H9 (cell line): ENCODE measurements at regions not wholly inside any gene's neighbourhood (a gene's known extent, or its start where the extent isn't known, plus 50 kb on each side); places are given as distances from the start of the nearest gene placed in this dataset.

Experiments used
- DNase-seq: peaks from one replicate; pipeline ENCODE4 v3.0.0-alpha.2; 2017
- H2AFZ ChIP-seq: one replicate; pipeline ENCODE4 v1.6.1; 2013; ENCODE audit warnings: mild to moderate bottlenecking, low read length, control low read depth, moderate library complexity
- H2AK5ac ChIP-seq: 2 replicates; pipeline ENCODE4 v1.6.1; 2013; ENCODE audit warnings: low read length, control low read depth, mixed read lengths; ENCODE audit not compliant: insufficient read length
- H2BK120ac ChIP-seq: one replicate; pipeline ENCODE4 v1.6.1; 2013; ENCODE audit warnings: low read depth, mild to moderate bottlenecking, low read length, control low read depth, inconsistent platforms; ENCODE audit not compliant: poor library complexity, severe bottlenecking
- H2BK12ac ChIP-seq: 2 replicates; pipeline ENCODE4 v1.6.1; 2013; ENCODE audit warnings: low read length, control low read depth, mixed read lengths, low read depth; ENCODE audit not compliant: insufficient read length
- H2BK15ac ChIP-seq: 2 replicates; pipeline ENCODE4 v1.6.1; 2013; ENCODE audit warnings: low read depth, low read length, control low read depth
- H2BK20ac ChIP-seq: one replicate; pipeline ENCODE4 v1.6.1; 2013; ENCODE audit warnings: low read depth, mild to moderate bottlenecking, low read length, control low read depth, inconsistent platforms; ENCODE audit not compliant: poor library complexity, severe bottlenecking
- H2BK5ac ChIP-seq: 2 replicates; pipeline ENCODE4 v1.6.1; 2013; ENCODE audit warnings: low read length, control low read depth, mixed read lengths; ENCODE audit not compliant: insufficient read length
- H3K14ac ChIP-seq: 2 replicates; pipeline ENCODE4 v1.6.1; 2013; ENCODE audit warnings: low read length, control low read depth; ENCODE audit not compliant: insufficient read depth
- H3K18ac ChIP-seq: 2 replicates; pipeline ENCODE4 v1.6.1; 2013; ENCODE audit warnings: low read depth, mild to moderate bottlenecking, mixed read lengths, low read length, control low read depth; ENCODE audit not compliant: insufficient read length
- H3K23ac ChIP-seq: 2 replicates; pipeline ENCODE4 v1.6.1; 2013; ENCODE audit warnings: low read length, control low read depth, mixed read lengths, low read depth; ENCODE audit not compliant: insufficient read length
- H3K23me2 ChIP-seq: 2 replicates; pipeline ENCODE4 v1.6.1; 2013; ENCODE audit warnings: low read depth, mild to moderate bottlenecking, mixed read lengths, low read length, control low read depth; ENCODE audit not compliant: insufficient read length, poor library complexity, severe bottlenecking
- H3K27ac ChIP-seq: 2 replicates; pipeline ENCODE4 v1.5.1; 2013; ENCODE audit warnings: low read length, control low read depth, mixed read lengths, low read depth; ENCODE audit not compliant: insufficient read length
- H3K27me3 ChIP-seq: 2 replicates; pipeline ENCODE4 v1.6.1; 2013; ENCODE audit warnings: low read length, control low read depth, inconsistent platforms; ENCODE audit not compliant: insufficient read depth
- H3K4ac ChIP-seq: 2 replicates; pipeline ENCODE4 v1.6.1; 2013; ENCODE audit warnings: low read depth, mild to moderate bottlenecking, control low read depth, inconsistent platforms, low read length, moderate library complexity
- H3K4me1 ChIP-seq: 2 replicates; pipeline ENCODE4 v1.6.1; 2013; ENCODE audit warnings: low read length, control low read depth, inconsistent platforms; ENCODE audit not compliant: insufficient read depth
- H3K4me2 ChIP-seq: 2 replicates; pipeline ENCODE4 v1.6.1; 2013; ENCODE audit warnings: low read length, control low read depth, mixed read lengths; ENCODE audit not compliant: insufficient read length, insufficient read depth
- H3K56ac ChIP-seq: 2 replicates; pipeline ENCODE4 v1.6.1; 2013; ENCODE audit warnings: low read depth, mild to moderate bottlenecking, mixed read lengths, low read length, control low read depth; ENCODE audit not compliant: insufficient read length
- H3K79me1 ChIP-seq: 2 replicates; pipeline ENCODE4 v1.6.1; 2013; ENCODE audit warnings: low read depth, mild to moderate bottlenecking, moderate library complexity, low read length, control low read depth, inconsistent platforms; ENCODE audit not compliant: insufficient read depth, poor library complexity, severe bottlenecking
- H3K79me2 ChIP-seq: 2 replicates; pipeline ENCODE4 v1.6.1; 2013; ENCODE audit warnings: low read length, control low read depth, inconsistent platforms; ENCODE audit not compliant: insufficient read depth
- H3K9ac ChIP-seq: 2 replicates; pipeline ENCODE4 v1.6.1; 2013; ENCODE audit warnings: low read length, control low read depth, mixed read lengths; ENCODE audit not compliant: insufficient read length; ENCODE audit errors: extremely low read depth
- H3K9me3 ChIP-seq: one replicate; pipeline ENCODE4 v1.6.1; 2013; ENCODE audit warnings: low read depth, low read length, inconsistent platforms; ENCODE audit not compliant: control insufficient read depth
- H3T11ph ChIP-seq: one replicate; pipeline ENCODE4 v1.6.1; 2013; ENCODE audit warnings: mild to moderate bottlenecking, low read length, control low read depth, inconsistent platforms
- H4K20me1 ChIP-seq: one replicate; pipeline ENCODE4 v1.6.1; 2013; ENCODE audit not compliant: control insufficient read depth, insufficient read length, insufficient read depth
- H4K5ac ChIP-seq: 2 replicates; pipeline ENCODE4 v1.6.1; 2013; ENCODE audit warnings: low read depth, mild to moderate bottlenecking, mixed read lengths, low read length, control low read depth; ENCODE audit not compliant: insufficient read length
- H4K8ac ChIP-seq: replicated peaks from 2 replicates; pipeline ENCODE4 v1.6.1; 2013; ENCODE audit warnings: low read length, control low read depth, mixed read lengths, low read depth; ENCODE audit not compliant: insufficient read length
- H4K91ac ChIP-seq: 2 replicates; pipeline ENCODE4 v1.6.1; 2013; ENCODE audit warnings: low read depth, mild to moderate bottlenecking, moderate library complexity, mixed read lengths, low read length, control low read depth; ENCODE audit not compliant: insufficient read length
- H3K27ac Mint-ChIP-seq, 3 experiments: 2 replicates in 2 of 3; 3 replicates in 1 of 3; pipeline ENCODE4 v1.8.0; 2020 to 2021; ENCODE audit warnings: mixed read lengths in 3 of 3, mild to moderate bottlenecking in 1 of 3, moderate library complexity in 1 of 3
- H3K27me3 Mint-ChIP-seq: 2 replicates; pipeline ENCODE4 v1.8.0; 2021; ENCODE audit warnings: low read depth, mild to moderate bottlenecking, moderate library complexity, mixed read lengths
- H3K36me3 Mint-ChIP-seq, 3 experiments: 2 replicates in 2 of 3; 3 replicates in 1 of 3; pipeline ENCODE4 v1.8.0; 2020 to 2021; ENCODE audit warnings: low read depth in 3 of 3, mixed read lengths in 3 of 3; ENCODE audit not compliant: insufficient read depth in 1 of 3
- H3K4me1 Mint-ChIP-seq, 2 experiments: 2 replicates each; pipeline ENCODE4 v1.8.0; 2020; ENCODE audit warnings: mixed read lengths in 2 of 2
- H3K4me3 Mint-ChIP-seq, 2 experiments: 2 replicates in 1 of 2; 3 replicates in 1 of 2; pipeline ENCODE4 v1.8.0; 2020 to 2021; ENCODE audit warnings: mild to moderate bottlenecking in 2 of 2, mixed read lengths in 2 of 2, moderate library complexity in 1 of 2
- H3K9me3 Mint-ChIP-seq, 2 experiments: 2 replicates in 1 of 2; 3 replicates in 1 of 2; pipeline ENCODE4 v1.8.0; 2020; ENCODE audit warnings: mild to moderate bottlenecking in 2 of 2, mixed read lengths in 2 of 2, moderate library complexity in 1 of 2
- CTCF ChIP-seq: fragments of 200-600 bp; sonication (generic); conservative IDR thresholded peaks from 3 replicates; pipeline ENCODE4 v1.8.0; 2021; ENCODE audit warnings: antibody characterized with exemption, mild to moderate bottlenecking
- WGBS: extraction: QIAGEN DNeasy Blood & Tissue Kit; methylation state at CpG from one replicate; pipeline ENCODE4 v1.1.7; 2013; ENCODE audit warnings: missing lambda C conversion rate, low lambda C conversion rate, mixed read lengths; ENCODE audit not compliant: insufficient read length; ENCODE audit errors: extremely low coverage; 5-methylcytosine and 5-hydroxymethylcytosine counted together

- H4K91ac ChIP-seq: no peak overlapping the region
- H3K79me1 ChIP-seq: no peaks in the 10 kb centered on the region
- no peaks in the 10 kb centered on the region for H4K20me1 ChIP-seq
- no peak overlapping the region for H3K18ac ChIP-seq
- no peak overlapping the region for H2BK5ac ChIP-seq
- no peaks in the 10 kb centered on the region for H3K79me2 ChIP-seq
- H2BK12ac ChIP-seq: no peak overlapping the region
- Mint-ChIP-seq H3K4me1 (peaks cover 3 to 4% of the 10 kb centered on the region in 2 experiments; a peak in 2 of 4 replicates), H3K4me3 (no peak overlapping the region), H3K36me3 (no peaks in the 10 kb centered on the region), H3K27me3 (no peaks in the 10 kb centered on the region), H3K9me3 (no peaks in the 10 kb centered on the region), H3K27ac (no peak overlapping the region)
- no peak overlapping the region for H3K4me2 ChIP-seq
- no peaks in the 10 kb centered on the region for H3K9me3 ChIP-seq
- H2BK15ac ChIP-seq: no peak overlapping the region
- no peak overlapping the region for H2AK5ac ChIP-seq
- no peak overlapping the region for H3K9ac ChIP-seq
- no peak for TF ChIP-seq CTCF
- H3K14ac ChIP-seq: no peak overlapping the region
- H3K23me2 ChIP-seq: no peaks in the 10 kb centered on the region
- WGBS: no CpG with 5 or more reads among the region's 1 CpG
- no peak overlapping the region for H3K4ac ChIP-seq
- H3K27ac ChIP-seq: no peak overlapping the region
- DNase-seq: no peak
- no peak overlapping the region for H4K8ac ChIP-seq
- H3K56ac ChIP-seq: no peak overlapping the region
- H3K4me1 ChIP-seq: no peaks in the 10 kb centered on the region
- no peak overlapping the region for H2BK20ac ChIP-seq
- H4K5ac ChIP-seq: no peak overlapping the region
- H3T11ph ChIP-seq: no peak overlapping the region
- H2AFZ ChIP-seq: no peak overlapping the region
- H3K27me3 ChIP-seq: no peaks in the 10 kb centered on the region
- H3K23ac ChIP-seq: no peak overlapping the region
- H2BK120ac ChIP-seq: no peak overlapping the region
Measured at GRCh38 chr12:85740186-85740585, 96.0 kb downstream of the RASSF9 start.
